CD1c-positive myeloid dendritic cell (primary cell): ENCODE measurements at regions not wholly inside any gene's neighbourhood (a gene's known extent, or its start where the extent isn't known, plus 50 kb on each side); places are given as distances from the start of the nearest gene placed in this dataset.
A peak's percentile ranks its signal among the peaks of the same experiment; 100 is the strongest.

Experiments used
- DNase-seq: peaks from one replicate; pipeline ENCODE4 v3.0.0-alpha.2; 2016; ENCODE audit errors: extremely low spot score

GRCh38 chr2:160871953-160872352, 288.3 kb upstream of the TANK start:
- DNase-seq: no peak

GRCh38 chr2:160876029-160876428, 284.2 kb upstream of the TANK start:
- DNase-seq: no peak

GRCh38 chr2:160876765-160877164, 283.5 kb upstream of the TANK start:
- no peak for DNase-seq

- DNase-seq: no peak
These were observed 281.6 kb upstream of the TANK start for GRCh38 chr2:160878618-160879017.

GRCh38 chr2:160882906-160883305, 277.3 kb upstream of the TANK start:
- no peak for DNase-seq

- DNase-seq: no peak
These were observed 276.2 kb upstream of the TANK start for GRCh38 chr2:160884056-160884455.

GRCh38 chr2:160889439-160890170, 270.6 kb upstream of the TANK start:
- peak; percentile 40 for DNase-seq

GRCh38 chr2:160890667-160891352, 269.4 kb upstream of the TANK start:
- DNase-seq: no peak

GRCh38 chr2:160891353-160891740, 268.9 kb upstream of the TANK start:
- no peak for DNase-seq

GRCh38 chr2:160892204-160892603, 268.0 kb upstream of the TANK start:
- peak; percentile 39 for DNase-seq

- no peak for DNase-seq
These were observed 266.6 kb upstream of the TANK start for GRCh38 chr2:160893581-160893980.

GRCh38 chr2:160898581-160899307, 261.5 kb upstream of the TANK start:
- no peak for DNase-seq

GRCh38 chr2:160901613-160902012, 258.6 kb upstream of the TANK start:
- DNase-seq: no peak

- DNase-seq: no peak
These were observed 254.4 kb upstream of the TANK start for GRCh38 chr2:160905862-160906261.

GRCh38 chr2:160906878-160907277, 253.3 kb upstream of the TANK start:
- DNase-seq: no peak

- DNase-seq: no peak
These were observed 252.5 kb upstream of the TANK start for GRCh38 chr2:160907738-160908137.

- DNase-seq: no peak
These were observed 252.1 kb upstream of the TANK start for GRCh38 chr2:160908157-160908556.

- no peak for DNase-seq
These were observed 250.4 kb upstream of the TANK start for GRCh38 chr2:160909781-160910242.

GRCh38 chr2:160910681-160911080, 249.5 kb upstream of the TANK start:
- no peak for DNase-seq

- DNase-seq: no peak
These were observed 249.0 kb upstream of the TANK start for GRCh38 chr2:160911258-160911657.

GRCh38 chr2:160912276-160912675, 248.0 kb upstream of the TANK start:
- DNase-seq: no peak

- no peak for DNase-seq
These were observed 246.9 kb upstream of the TANK start for GRCh38 chr2:160913323-160913722.

- DNase-seq: no peak
These were observed 246.0 kb upstream of the TANK start for GRCh38 chr2:160914217-160914616.
